Parathyroid adenoma (tissue), 2 donors: ENCODE measurements at regions not wholly inside any gene's neighbourhood (a gene's known extent, or its start where the extent isn't known, plus 50 kb on each side); places are given as distances from the start of the nearest gene placed in this dataset.

Experiments used
- H2AFZ ChIP-seq: fragments of 300-600 bp; sonication (generic); one replicate; pipeline ENCODE4 v1.7.0; 2017; ENCODE audit warnings: antibody characterized with exemption, mild to moderate bottlenecking
- H3K27ac ChIP-seq: fragments of 300-600 bp; sonication (generic); one replicate; pipeline ENCODE4 v1.7.0; 2017
- H3K27me3 ChIP-seq: fragments of 300-600 bp; sonication (generic); one replicate; pipeline ENCODE4 v1.7.0; 2017; ENCODE audit warnings: low read length; ENCODE audit not compliant: control insufficient read depth, insufficient read depth
- H3K36me3 ChIP-seq: fragments of 300-600 bp; sonication (generic); one replicate; pipeline ENCODE4 v1.7.0; 2017; ENCODE audit warnings: low read length; ENCODE audit not compliant: control insufficient read depth, insufficient read depth
- H3K4me1 ChIP-seq: fragments of 300-600 bp; sonication (generic); one replicate; pipeline ENCODE4 v1.7.0; 2017; ENCODE audit warnings: control low read depth
- H3K4me2 ChIP-seq: fragments of 300-600 bp; sonication (generic); one replicate; pipeline ENCODE4 v1.7.0; 2017; ENCODE audit warnings: low read length
- H3K4me3 ChIP-seq: fragments of 300-600 bp; sonication (generic); one replicate; pipeline ENCODE4 v1.7.0; 2017; ENCODE audit warnings: low read depth, low read length
- H3K79me2 ChIP-seq: fragments of 300-600 bp; sonication (generic); one replicate; pipeline ENCODE4 v1.7.0; 2017; ENCODE audit warnings: control low read depth
- H3K9ac ChIP-seq: fragments of 300-600 bp; sonication (generic); one replicate; pipeline ENCODE4 v1.7.0; 2017; ENCODE audit warnings: mild to moderate bottlenecking
- H3K9me3 ChIP-seq: fragments of 300-600 bp; sonication (generic); one replicate; pipeline ENCODE4 v1.7.0; 2017; ENCODE audit warnings: low read length; ENCODE audit not compliant: control insufficient read depth
- TF ChIP-seq, protein P1 (sequence below): fragments of 300-600 bp; sonication (generic); IDR thresholded peaks from one replicate; pipeline ENCODE4 v1.7.0; 2017; ENCODE audit warnings: antibody characterized with exemption, mild to moderate bottlenecking
- donor health status: primary hyperparathyroidism.

GRCh38 chr9:25939126-25939525 is 260.9 kb upstream of the TUSC1 start:
- Histone ChIP-seq H3K27me3 (no peaks in the 10 kb centered on the region), H2AFZ (no peak overlapping the region), H3K9ac (no peak overlapping the region), H3K4me3 (no peak overlapping the region), H3K36me3 (no peaks in the 10 kb centered on the region), H3K27ac (no peak overlapping the region), H3K4me2 (no peak overlapping the region), H3K79me2 (no peaks in the 10 kb centered on the region), H3K4me1 (no peaks in the 10 kb centered on the region), H3K9me3 (no peaks in the 10 kb centered on the region)
- TF ChIP-seq, protein P1, sequence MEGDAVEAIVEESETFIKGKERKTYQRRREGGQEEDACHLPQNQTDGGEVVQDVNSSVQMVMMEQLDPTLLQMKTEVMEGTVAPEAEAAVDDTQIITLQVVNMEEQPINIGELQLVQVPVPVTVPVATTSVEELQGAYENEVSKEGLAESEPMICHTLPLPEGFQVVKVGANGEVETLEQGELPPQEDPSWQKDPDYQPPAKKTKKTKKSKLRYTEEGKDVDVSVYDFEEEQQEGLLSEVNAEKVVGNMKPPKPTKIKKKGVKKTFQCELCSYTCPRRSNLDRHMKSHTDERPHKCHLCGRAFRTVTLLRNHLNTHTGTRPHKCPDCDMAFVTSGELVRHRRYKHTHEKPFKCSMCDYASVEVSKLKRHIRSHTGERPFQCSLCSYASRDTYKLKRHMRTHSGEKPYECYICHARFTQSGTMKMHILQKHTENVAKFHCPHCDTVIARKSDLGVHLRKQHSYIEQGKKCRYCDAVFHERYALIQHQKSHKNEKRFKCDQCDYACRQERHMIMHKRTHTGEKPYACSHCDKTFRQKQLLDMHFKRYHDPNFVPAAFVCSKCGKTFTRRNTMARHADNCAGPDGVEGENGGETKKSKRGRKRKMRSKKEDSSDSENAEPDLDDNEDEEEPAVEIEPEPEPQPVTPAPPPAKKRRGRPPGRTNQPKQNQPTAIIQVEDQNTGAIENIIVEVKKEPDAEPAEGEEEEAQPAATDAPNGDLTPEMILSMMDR: no peak

DNA sequence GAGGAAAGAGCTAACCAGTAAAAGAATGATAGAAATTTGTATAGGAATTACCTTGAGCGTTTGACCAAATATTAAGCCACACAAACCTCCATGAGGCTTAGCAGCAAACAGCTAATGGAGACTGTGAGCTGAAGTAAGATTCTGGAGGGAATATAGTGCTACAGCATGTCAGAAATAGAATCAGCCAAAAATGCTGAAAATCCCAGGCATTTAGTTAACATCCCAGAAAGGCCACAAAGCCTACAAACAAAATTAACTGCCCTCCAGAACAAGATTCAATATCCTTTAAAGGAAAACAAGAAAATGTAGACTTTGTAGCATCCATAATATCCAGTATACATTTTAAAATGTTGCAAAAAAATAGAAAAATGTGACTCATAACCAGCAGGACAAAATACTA is 257.8 kb upstream of the TUSC1 start:
- Histone ChIP-seq H3K27ac (no peak overlapping the region), H3K4me2 (no peak overlapping the region), H3K9me3 (no peaks in the 10 kb centered on the region), H3K79me2 (no peaks in the 10 kb centered on the region), H3K36me3 (no peaks in the 10 kb centered on the region), H2AFZ (no peak overlapping the region), H3K4me1 (no peaks in the 10 kb centered on the region), H3K27me3 (no peaks in the 10 kb centered on the region), H3K4me3 (no peak overlapping the region), H3K9ac (no peak overlapping the region)
- TF ChIP-seq, protein P1: no peak

- Histone ChIP-seq H3K4me3 (no peak overlapping the region), H3K36me3 (no peaks in the 10 kb centered on the region), H3K9ac (no peak overlapping the region), H3K79me2 (no peaks in the 10 kb centered on the region), H3K4me2 (no peak overlapping the region), H3K4me1 (no peaks in the 10 kb centered on the region), H3K9me3 (no peaks in the 10 kb centered on the region), H3K27ac (no peak overlapping the region), H3K27me3 (no peaks in the 10 kb centered on the region), H2AFZ (no peak overlapping the region)
- TF ChIP-seq, protein P1: no peak
These were observed 256.9 kb upstream of the TUSC1 start for GRCh38 chr9:25935188-25935587.

GRCh38 chr9:25918761-25919160 is 240.5 kb upstream of the TUSC1 start:
- Histone ChIP-seq H3K4me3 (no peak overlapping the region), H3K36me3 (no peaks in the 10 kb centered on the region), H2AFZ (no peak overlapping the region), H3K4me2 (no peak overlapping the region), H3K27ac (no peak overlapping the region), H3K4me1 (no peaks in the 10 kb centered on the region), H3K79me2 (no peaks in the 10 kb centered on the region), H3K27me3 (no peaks in the 10 kb centered on the region), H3K9me3 (no peaks in the 10 kb centered on the region), H3K9ac (no peak overlapping the region)
- TF ChIP-seq, protein P1: no peak

GRCh38 chr9:25917731-25918362 is 239.6 kb upstream of the TUSC1 start:
- no peak overlapping the region for H3K27ac ChIP-seq
- H3K9me3 ChIP-seq: no peaks in the 10 kb centered on the region
- H3K9ac ChIP-seq: no peak overlapping the region
- TF ChIP-seq, protein P1: no peak
- H3K36me3 ChIP-seq: no peaks in the 10 kb centered on the region
- no peak overlapping the region for H3K4me2 ChIP-seq
- no peaks in the 10 kb centered on the region for H3K79me2 ChIP-seq
- no peaks in the 10 kb centered on the region for H3K27me3 ChIP-seq
- no peaks in the 10 kb centered on the region for H3K4me1 ChIP-seq
- H2AFZ ChIP-seq: no peak overlapping the region
- no peak overlapping the region for H3K4me3 ChIP-seq
